Mucosa of descending colon (tissue), 3 donors: ENCODE measurements at regions not wholly inside any gene's neighbourhood (a gene's known extent, or its start where the extent isn't known, plus 50 kb on each side); places are given as distances from the start of the nearest gene placed in this dataset.
"Not testable (repeated sequence)": the region's sequence is repeated elsewhere in the genome, so short reads cannot be mapped to it uniquely, and the experiment has no call there.

Source experiments
- ATAC-seq: fragments of 200-7000 bp; cut with Tn5 transposase; one replicate; pipeline ENCODE4 v1.9.1; 2020; ENCODE audit warnings: mild to moderate bottlenecking, moderate library complexity
- DNase-seq, 3 donors: peaks; one replicate each; pipeline ENCODE4 v3.0.0-alpha.2; 2020
- H3K36me3 ChIP-seq: fragments of 200-600 bp; one replicate; pipeline ENCODE4 v1.8.0; 2021; ENCODE audit warnings: low read depth, mild to moderate bottlenecking
- H3K4me1 ChIP-seq: fragments of 200-600 bp; one replicate; pipeline ENCODE4 v1.8.0; 2021; ENCODE audit warnings: low read depth, mild to moderate bottlenecking
- H3K4me3 ChIP-seq: fragments of 200-600 bp; one replicate; pipeline ENCODE4 v1.8.0; 2021; ENCODE audit warnings: mild to moderate bottlenecking
- H3K9me3 ChIP-seq: fragments of 200-600 bp; one replicate; pipeline ENCODE4 v1.8.0; 2021; ENCODE audit warnings: mild to moderate bottlenecking
- CTCF ChIP-seq: fragments of 200-600 bp; IDR thresholded peaks from one replicate; pipeline ENCODE4 v1.8.0; 2022; ENCODE audit warnings: antibody characterized with exemption, mild to moderate bottlenecking
- intact Hi-C, 2 donors: fragments of 100-400 bp; cut with DNase I in 1 of 2; cut with micrococcal nuclease in 1 of 2; formaldehyde crosslinking; loops; one replicate each; pipeline versions ENCODE4 v1.11.0 to v1.11.1; 2022; cut with DNase I, micrococcal nuclease
- donor health status: DM: no; HTN: no; CAD: no; lungs with moderate emphysema.
- donor health status: DM: no; HTN: no; CAD: no.
- donor health status: DM: no; HTN: yes; CAD: no.

DNA sequence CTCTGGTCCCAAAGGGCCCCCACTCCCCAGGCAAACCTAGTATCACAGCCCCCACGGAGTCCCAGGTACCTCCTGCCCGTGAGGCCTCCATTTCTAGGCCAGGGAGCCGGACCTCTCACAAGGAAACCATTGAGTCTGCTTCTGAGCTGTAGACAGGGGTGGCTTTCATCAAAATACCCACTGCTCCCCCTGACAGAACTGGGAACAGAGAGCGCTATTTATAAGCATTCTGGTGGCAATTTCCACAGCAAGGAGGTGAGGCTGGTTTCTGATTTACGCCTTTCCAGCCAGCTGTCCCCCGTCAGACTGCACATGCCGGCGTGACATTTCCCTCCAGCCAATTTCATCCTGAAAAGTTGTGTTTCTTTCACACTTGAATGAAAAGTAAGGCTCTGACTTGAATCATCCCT is 407.5 kb upstream of the PRKCQ start:
- DNase-seq = no peak
- TF ChIP-seq CTCF = no peak

GRCh38 chr10:6986927-6987326 is 406.9 kb upstream of the PRKCQ start:
- H3K4me1 ChIP-seq = no peaks in the 10 kb centered on the region
- no peak overlapping the region for H3K4me3 ChIP-seq
- no peak for ATAC-seq
- H3K9me3 ChIP-seq = no peaks in the 10 kb centered on the region
- H3K36me3 ChIP-seq = no peaks in the 10 kb centered on the region
- DNase-seq = no peak
- intact Hi-C loops = no loop called here
- TF ChIP-seq CTCF = no peak

More for the DNA sequence above, 407.5 kb upstream of the PRKCQ start:
- intact Hi-C loops = no loop called here
- H3K36me3 ChIP-seq = no peaks in the 10 kb centered on the region
- no peaks in the 10 kb centered on the region for H3K4me1 ChIP-seq
- no peaks in the 10 kb centered on the region for H3K9me3 ChIP-seq
- ATAC-seq = no peak
- H3K4me3 ChIP-seq = no peak overlapping the region

DNA sequence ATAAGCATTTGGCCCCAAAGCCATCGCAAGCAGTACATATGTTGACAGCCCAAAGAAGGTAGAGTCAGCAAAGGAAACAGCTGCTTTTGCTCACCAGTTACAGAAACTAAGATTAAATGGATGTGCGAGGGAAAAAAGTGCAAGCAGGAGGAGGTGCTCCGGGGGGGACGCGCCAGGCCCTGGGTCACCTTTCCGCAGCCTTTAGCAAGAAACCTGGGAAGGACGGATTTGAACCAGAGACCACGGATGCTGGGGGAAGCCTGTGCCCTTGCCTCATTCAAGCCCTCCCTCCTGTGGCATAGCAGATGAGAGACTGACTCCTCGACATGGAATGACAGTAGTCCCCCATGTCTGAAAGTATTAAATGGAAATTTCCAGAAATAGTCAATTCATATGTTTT is 405.6 kb upstream of the PRKCQ start:
- intact Hi-C loops = no loop called here
- ATAC-seq (no peak), DNase-seq (no peak)
- no peaks in the 10 kb centered on the region for H3K36me3 ChIP-seq
- no peaks in the 10 kb centered on the region for H3K4me1 ChIP-seq
- no peaks in the 10 kb centered on the region for H3K9me3 ChIP-seq
- H3K4me3 ChIP-seq = no peak overlapping the region
- TF ChIP-seq CTCF = no peak

- no peak for TF ChIP-seq CTCF
Measured at GRCh38 chr10:6984971-6985370, 404.9 kb upstream of the PRKCQ start.

DNA sequence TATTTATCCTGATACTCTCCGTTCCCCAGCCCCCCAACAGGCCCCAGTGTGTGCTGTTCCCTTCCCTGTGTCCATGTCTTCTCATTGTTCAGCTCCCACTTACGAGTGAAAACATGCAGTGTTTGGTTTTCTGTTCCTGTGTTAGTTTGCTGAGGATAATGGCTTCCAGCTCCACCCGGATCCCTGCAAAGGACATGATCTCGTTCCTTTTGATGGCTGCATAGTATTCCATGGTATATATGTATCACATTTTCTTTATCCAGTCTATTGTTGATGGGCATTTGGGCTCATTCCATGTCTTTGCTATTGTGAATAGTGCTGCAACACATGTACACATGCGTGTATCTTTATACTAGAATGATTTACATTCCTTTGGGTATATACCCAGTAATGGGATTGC is 403.9 kb upstream of the PRKCQ start:
- H3K4me3 ChIP-seq, DNase-seq, ATAC-seq, intact Hi-C loops, H3K4me1 ChIP-seq, H3K36me3 ChIP-seq, H3K9me3 ChIP-seq: not testable (repeated sequence)

More at GRCh38 chr10:6984971-6985370, 404.9 kb upstream of the PRKCQ start:
- no peak for ATAC-seq
- intact Hi-C loops = no loop called here
- no peaks in the 10 kb centered on the region for H3K4me1 ChIP-seq
- H3K4me3 ChIP-seq = no peak overlapping the region
- H3K36me3 ChIP-seq = no peaks in the 10 kb centered on the region
- H3K9me3 ChIP-seq = no peaks in the 10 kb centered on the region
- no peak for DNase-seq

DNA sequence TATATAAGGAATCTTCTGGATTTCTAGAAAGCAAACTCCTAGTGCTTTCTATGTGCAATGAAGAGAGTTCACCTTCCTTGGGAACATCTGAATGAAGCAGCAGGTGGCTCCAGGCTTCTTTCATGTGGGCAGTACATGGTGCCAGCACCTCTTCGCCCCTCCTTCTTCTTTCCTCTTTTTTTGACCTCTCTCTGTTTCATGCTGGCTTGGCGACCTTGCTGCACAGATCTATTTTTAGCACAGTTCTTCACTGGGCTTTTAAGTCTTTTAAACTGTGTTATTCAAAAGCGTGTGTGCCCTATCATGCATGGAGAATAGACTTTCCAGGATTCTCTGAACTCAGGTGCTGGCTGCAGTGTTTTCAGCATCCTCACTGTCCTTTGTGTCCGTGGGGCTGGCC is 400.3 kb upstream of the PRKCQ start:
- no peak for TF ChIP-seq CTCF
- intact Hi-C loops = no loop called here
- Histone ChIP-seq H3K9me3 (peaks cover 5% of the 10 kb centered on the region), H3K4me3 (no peak overlapping the region), H3K36me3 (no peaks in the 10 kb centered on the region), H3K4me1 (no peaks in the 10 kb centered on the region)
- ATAC-seq (no peak), DNase-seq (no peak)
